ENCODE measurements at regions not wholly inside any gene's neighbourhood (a gene's known extent, or its start where the extent isn't known, plus 50 kb on each side); places are given as distances from the start of the nearest gene placed in this dataset.
A peak's percentile ranks its signal among the peaks of the same experiment; 100 is the strongest.

DNA sequence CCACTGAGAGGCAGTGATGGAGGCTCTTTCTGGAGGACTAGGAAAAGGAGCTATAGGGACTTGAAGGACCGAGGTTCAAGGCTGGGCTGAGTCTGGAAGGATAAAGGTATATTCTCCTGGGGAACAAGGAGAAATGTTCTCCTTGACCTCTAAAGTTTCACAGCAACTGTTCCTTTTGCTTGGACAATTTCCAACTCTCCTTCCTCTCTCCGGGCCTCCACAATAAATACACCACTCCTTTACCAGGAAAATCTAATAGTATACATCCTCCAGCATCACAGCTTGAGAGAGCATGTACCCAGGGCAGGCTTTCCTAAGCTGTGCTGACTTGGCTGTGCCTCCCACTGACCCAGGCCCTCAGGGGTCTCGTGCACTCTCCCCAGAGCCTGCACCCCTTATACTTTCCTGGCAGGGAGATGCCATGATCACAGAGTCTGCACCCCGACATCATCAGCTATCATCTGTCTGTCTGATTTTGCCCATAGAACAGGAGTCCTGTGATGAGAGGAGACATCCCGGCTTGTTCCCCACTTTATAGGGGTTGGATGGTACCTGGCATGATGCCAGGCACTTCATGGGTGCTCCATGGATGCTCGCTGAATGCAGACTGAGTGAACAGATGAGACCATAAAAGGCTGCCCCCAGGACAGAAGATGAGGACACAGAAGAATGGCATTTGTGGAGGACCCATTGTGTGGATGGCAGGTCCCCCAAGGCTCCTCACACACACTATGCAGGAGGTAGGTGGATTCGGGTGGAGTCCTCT is 582.6 kb upstream of the CDH5 start:
- H3K27me3 ChIP-seq (ENCODE audit: control insufficient read depth, insufficient read depth, low read length), result no peaks in the 10 kb centered on the region
- H3K4me1 ChIP-seq (ENCODE audit: control insufficient read depth, insufficient read depth, low read length), result no peaks in the 10 kb centered on the region
- DNase-seq, result no peak
- no peaks in the 10 kb centered on the region for H3K36me3 ChIP-seq (ENCODE audit: control insufficient read depth, insufficient read depth, low read length)
- H3K27ac ChIP-seq (ENCODE audit: low read length), result no peak overlapping the region
- no peak overlapping the region for H3K4me3 ChIP-seq (ENCODE audit: low read length)
- no peaks in the 10 kb centered on the region for H3K9me3 ChIP-seq (ENCODE audit: control insufficient read depth, low read depth, low read length)
- no CpG with 5 or more reads among the region's 7 CpGs for whole genome bisulfite sequencing (ENCODE audit: insufficient coverage, low lambda C conversion rate)

DNA sequence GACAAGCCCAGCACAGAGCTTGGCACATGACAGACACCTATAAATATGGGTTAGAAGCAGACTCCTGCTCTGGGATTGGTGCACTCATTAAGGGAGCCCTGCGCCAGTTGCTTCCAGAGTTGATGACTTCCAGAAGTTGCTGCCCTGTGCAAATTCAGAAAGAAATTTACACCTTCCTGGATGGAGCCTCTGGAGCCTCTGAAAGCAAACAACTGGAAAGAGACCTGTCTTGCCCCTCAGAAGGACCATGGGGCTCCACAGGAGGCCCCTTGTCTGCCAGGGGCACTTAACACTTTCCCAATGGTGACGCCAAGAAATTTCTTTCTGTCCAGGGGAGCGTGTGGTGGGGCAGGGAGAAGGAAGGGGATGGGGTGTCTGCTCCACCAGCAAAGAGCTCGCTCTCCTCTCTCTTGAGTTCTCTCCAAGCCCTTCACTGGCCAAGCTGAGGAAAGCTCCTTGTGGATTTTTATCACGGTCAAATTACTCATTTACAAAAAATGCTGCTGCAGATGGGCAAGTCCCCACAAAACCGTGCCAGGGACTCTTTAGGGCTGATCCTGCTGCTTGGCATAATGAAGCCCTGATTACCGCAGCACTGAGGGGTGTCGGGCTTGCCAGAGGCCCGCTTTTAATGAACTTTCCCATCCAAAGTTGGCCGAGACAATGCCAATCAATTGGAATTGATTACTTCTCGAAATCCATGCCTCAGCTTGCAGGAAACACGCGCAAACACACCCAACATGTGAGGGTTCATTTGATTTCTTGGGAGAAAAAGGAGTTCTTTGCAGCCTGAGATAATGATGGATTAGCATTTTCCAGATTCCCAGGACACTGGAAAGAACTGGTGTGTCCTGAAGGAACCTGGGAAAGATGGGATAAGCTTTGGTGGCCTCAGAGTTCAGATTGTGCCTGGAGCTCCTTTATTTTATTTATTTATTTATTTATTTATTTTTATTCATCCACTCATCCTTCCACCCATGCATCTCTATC is 583.6 kb upstream of the CDH5 start:
- no CpG with 5 or more reads among the region's 13 CpGs for WGBS (ENCODE audit: insufficient coverage, low lambda C conversion rate)
- DNase-seq, result peak in 1 of 2 donors; percentile 10
- H3K4me1 ChIP-seq (ENCODE audit: control insufficient read depth, insufficient read depth, low read length), result no peaks in the 10 kb centered on the region

DNA sequence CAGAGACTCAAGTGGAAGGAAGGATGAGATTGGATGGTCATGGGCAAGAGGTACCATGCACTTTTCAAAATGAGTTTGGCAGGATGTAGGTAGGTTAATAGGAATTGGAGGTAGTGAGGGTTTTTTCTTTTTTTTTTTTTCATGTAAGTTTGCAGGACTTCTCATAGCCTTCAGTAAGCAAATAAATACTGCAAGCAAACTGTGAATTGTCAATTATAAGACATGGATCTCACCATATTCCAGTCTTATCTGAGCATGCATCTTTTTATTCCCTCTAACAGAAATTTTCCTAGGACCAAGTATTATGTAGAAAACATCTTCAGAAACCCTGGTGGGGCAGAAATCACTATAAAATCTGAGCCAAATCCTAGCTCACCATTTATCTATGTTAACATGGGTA is 584.6 kb upstream of the CDH5 start:
- no peaks in the 10 kb centered on the region for H3K27me3 ChIP-seq (ENCODE audit: control insufficient read depth, insufficient read depth, low read length)
- no peaks in the 10 kb centered on the region for H3K9me3 ChIP-seq (ENCODE audit: control insufficient read depth, low read depth, low read length)
- H3K4me3 ChIP-seq (ENCODE audit: low read length), result no peak overlapping the region
- no peaks in the 10 kb centered on the region for H3K36me3 ChIP-seq (ENCODE audit: control insufficient read depth, insufficient read depth, low read length)
- DNase-seq, result no peak
- no peak overlapping the region for H3K27ac ChIP-seq (ENCODE audit: low read length)
- H3K4me1 ChIP-seq (ENCODE audit: control insufficient read depth, insufficient read depth, low read length), result no peaks in the 10 kb centered on the region

More for the DNA sequence above, 583.6 kb upstream of the CDH5 start:
- Histone ChIP-seq H3K27ac (ENCODE audit: low read length) (no peak overlapping the region), H3K4me3 (ENCODE audit: low read length) (no peak overlapping the region), H3K9me3 (ENCODE audit: control insufficient read depth, low read depth, low read length) (no peaks in the 10 kb centered on the region), H3K27me3 (ENCODE audit: control insufficient read depth, insufficient read depth, low read length) (no peaks in the 10 kb centered on the region), H3K36me3 (ENCODE audit: control insufficient read depth, insufficient read depth, low read length) (no peaks in the 10 kb centered on the region)

GRCh38 chr16:65781363-65781762 is 585.1 kb upstream of the CDH5 start:
- no peak overlapping the region for H3K27ac ChIP-seq (ENCODE audit: low read length)
- no peaks in the 10 kb centered on the region for H3K36me3 ChIP-seq (ENCODE audit: control insufficient read depth, insufficient read depth, low read length)
- H3K27me3 ChIP-seq (ENCODE audit: control insufficient read depth, insufficient read depth, low read length), result no peaks in the 10 kb centered on the region
- no peaks in the 10 kb centered on the region for H3K9me3 ChIP-seq (ENCODE audit: control insufficient read depth, low read depth, low read length)
- no peak overlapping the region for H3K4me3 ChIP-seq (ENCODE audit: low read length)
- peak in 1 of 2 donors; percentile 44 for DNase-seq
- no peaks in the 10 kb centered on the region for H3K4me1 ChIP-seq (ENCODE audit: control insufficient read depth, insufficient read depth, low read length)
- no CpG with 5 or more reads among the region's 1 CpG for WGBS (ENCODE audit: insufficient coverage, low lambda C conversion rate)

DNA sequence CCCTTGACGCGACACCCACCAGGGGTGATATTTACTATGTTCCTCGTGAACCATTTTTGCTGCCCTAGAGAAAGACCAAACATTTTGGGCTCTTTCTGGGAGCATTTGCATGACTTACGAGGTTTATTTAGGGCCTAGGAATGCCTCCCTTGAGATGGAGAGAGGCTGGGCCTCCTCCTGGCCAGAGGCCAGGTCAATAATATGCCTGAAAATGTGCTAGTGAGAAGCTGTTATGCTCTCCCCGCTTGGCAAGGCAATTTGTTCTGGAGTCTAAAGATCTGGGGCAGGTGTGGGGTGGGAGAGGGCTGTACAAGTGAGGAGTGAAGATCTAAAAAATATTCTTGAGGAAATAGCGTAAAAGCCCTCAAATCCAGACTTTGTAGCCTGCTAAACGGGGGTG is 587.3 kb upstream of the CDH5 start:
- no peaks in the 10 kb centered on the region for H3K27me3 ChIP-seq (ENCODE audit: control insufficient read depth, insufficient read depth, low read length)
- 100% methylated on average over 1 of the region's 7 CpGs for WGBS (ENCODE audit: insufficient coverage, low lambda C conversion rate)
- no peak for DNase-seq

GRCh38 chr16:65776639-65777183 is 589.8 kb upstream of the CDH5 start:
- no CpG with 5 or more reads among the region's 2 CpGs for WGBS (ENCODE audit: insufficient coverage, low lambda C conversion rate)
- Histone ChIP-seq H3K36me3 (ENCODE audit: control insufficient read depth, insufficient read depth, low read length) (no peaks in the 10 kb centered on the region), H3K27ac (ENCODE audit: low read length) (no peak overlapping the region), H3K27me3 (ENCODE audit: control insufficient read depth, insufficient read depth, low read length) (no peaks in the 10 kb centered on the region), H3K4me1 (ENCODE audit: control insufficient read depth, insufficient read depth, low read length) (no peaks in the 10 kb centered on the region), H3K9me3 (ENCODE audit: control insufficient read depth, low read depth, low read length) (no peaks in the 10 kb centered on the region), H3K4me3 (ENCODE audit: low read length) (no peak overlapping the region)
- DNase-seq, result no peak

More for the DNA sequence above, 587.3 kb upstream of the CDH5 start:
- no peak overlapping the region for H3K4me3 ChIP-seq (ENCODE audit: low read length)
- no peaks in the 10 kb centered on the region for H3K9me3 ChIP-seq (ENCODE audit: control insufficient read depth, low read depth, low read length)
- H3K4me1 ChIP-seq (ENCODE audit: control insufficient read depth, insufficient read depth, low read length), result no peaks in the 10 kb centered on the region
- H3K36me3 ChIP-seq (ENCODE audit: control insufficient read depth, insufficient read depth, low read length), result no peaks in the 10 kb centered on the region
- H3K27ac ChIP-seq (ENCODE audit: low read length), result no peak overlapping the region

DNA sequence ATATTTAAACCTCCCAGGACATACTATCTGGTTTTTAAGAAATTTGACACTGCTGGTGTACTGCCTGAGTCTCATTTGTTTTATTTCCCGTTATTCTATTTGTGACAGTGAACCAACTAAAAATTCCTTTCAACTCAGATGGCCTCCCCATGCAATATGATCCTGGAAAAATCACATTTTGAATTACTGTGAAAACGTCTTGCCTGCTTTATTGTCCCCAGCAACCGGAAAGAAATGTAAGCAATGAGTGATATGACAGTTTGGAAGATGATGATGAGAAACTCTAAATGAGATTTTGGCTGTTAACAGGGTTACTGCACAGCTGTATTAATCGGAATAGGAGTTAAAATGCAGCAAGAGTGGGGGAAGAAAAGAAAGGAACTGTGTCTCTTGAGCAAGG is 590.7 kb upstream of the CDH5 start:
- Histone ChIP-seq H3K27ac (ENCODE audit: low read length) (no peak overlapping the region), H3K36me3 (ENCODE audit: control insufficient read depth, insufficient read depth, low read length) (no peaks in the 10 kb centered on the region), H3K4me1 (ENCODE audit: control insufficient read depth, insufficient read depth, low read length) (no peaks in the 10 kb centered on the region), H3K4me3 (ENCODE audit: low read length) (no peak overlapping the region), H3K9me3 (ENCODE audit: control insufficient read depth, low read depth, low read length) (no peaks in the 10 kb centered on the region), H3K27me3 (ENCODE audit: control insufficient read depth, insufficient read depth, low read length) (no peaks in the 10 kb centered on the region)
- no peak for DNase-seq
- WGBS (ENCODE audit: insufficient coverage, low lambda C conversion rate), result 100% methylated on average over 1 of the region's 4 CpGs

GRCh38 chr16:65774350-65774749 is 592.1 kb upstream of the CDH5 start:
- no peak for DNase-seq
- no CpG with 5 or more reads among the region's 3 CpGs for WGBS (ENCODE audit: insufficient coverage, low lambda C conversion rate)
- H3K4me3 ChIP-seq (ENCODE audit: low read length), result no peak overlapping the region
- no peak overlapping the region for H3K27ac ChIP-seq (ENCODE audit: low read length)
- H3K36me3 ChIP-seq (ENCODE audit: control insufficient read depth, insufficient read depth, low read length), result no peaks in the 10 kb centered on the region
- no peaks in the 10 kb centered on the region for H3K4me1 ChIP-seq (ENCODE audit: control insufficient read depth, insufficient read depth, low read length)
- H3K9me3 ChIP-seq (ENCODE audit: control insufficient read depth, low read depth, low read length), result no peaks in the 10 kb centered on the region
- no peaks in the 10 kb centered on the region for H3K27me3 ChIP-seq (ENCODE audit: control insufficient read depth, insufficient read depth, low read length)

DNA sequence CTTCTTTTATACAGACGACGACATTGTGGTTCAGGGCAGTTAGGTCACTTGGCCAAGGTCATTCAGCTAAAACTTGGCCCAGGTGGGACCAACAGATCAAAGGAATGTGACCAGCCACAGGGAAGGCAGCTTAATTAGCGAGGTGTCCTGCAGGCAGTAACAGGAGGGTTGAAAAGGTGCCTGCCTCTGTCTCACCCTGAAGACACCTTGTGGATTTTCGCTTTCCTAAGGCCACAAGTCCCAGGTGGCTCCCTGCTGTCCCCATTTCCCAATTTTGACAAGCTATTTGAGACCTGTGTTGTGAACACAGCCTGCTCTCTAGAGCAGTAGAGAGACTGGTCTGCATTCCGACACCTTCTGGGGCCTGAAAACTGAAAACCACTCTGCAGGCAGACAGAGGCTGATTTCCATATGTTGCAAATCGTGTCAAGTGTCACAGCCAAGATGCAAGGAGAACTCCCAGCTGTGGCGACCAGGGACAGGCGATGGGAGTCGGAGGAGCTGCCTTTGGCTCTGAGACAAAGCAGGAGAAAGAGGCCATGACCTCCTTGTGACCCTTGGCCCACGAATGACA is 593.1 kb upstream of the CDH5 start:
- no peaks in the 10 kb centered on the region for H3K9me3 ChIP-seq (ENCODE audit: control insufficient read depth, low read depth, low read length)
- H3K36me3 ChIP-seq (ENCODE audit: control insufficient read depth, insufficient read depth, low read length), result no peaks in the 10 kb centered on the region
- H3K4me3 ChIP-seq (ENCODE audit: low read length), result no peak overlapping the region
- no peaks in the 10 kb centered on the region for H3K4me1 ChIP-seq (ENCODE audit: control insufficient read depth, insufficient read depth, low read length)
- DNase-seq, result no peak
- H3K27me3 ChIP-seq (ENCODE audit: control insufficient read depth, insufficient read depth, low read length), result no peaks in the 10 kb centered on the region
- 80% methylated on average over 1 of the region's 10 CpGs for WGBS (ENCODE audit: insufficient coverage, low lambda C conversion rate)
- H3K27ac ChIP-seq (ENCODE audit: low read length), result no peak overlapping the region

GRCh38 chr16:65772134-65772732 is 594.3 kb upstream of the CDH5 start:
- H3K9me3 ChIP-seq (ENCODE audit: control insufficient read depth, low read depth, low read length), result no peaks in the 10 kb centered on the region
- DNase-seq, result no peak
- no peak overlapping the region for H3K4me3 ChIP-seq (ENCODE audit: low read length)
- WGBS (ENCODE audit: insufficient coverage, low lambda C conversion rate), result no CpG with 5 or more reads among the region's 5 CpGs
- H3K4me1 ChIP-seq (ENCODE audit: control insufficient read depth, insufficient read depth, low read length), result no peaks in the 10 kb centered on the region
- no peaks in the 10 kb centered on the region for H3K36me3 ChIP-seq (ENCODE audit: control insufficient read depth, insufficient read depth, low read length)
- no peak overlapping the region for H3K27ac ChIP-seq (ENCODE audit: low read length)
- H3K27me3 ChIP-seq (ENCODE audit: control insufficient read depth, insufficient read depth, low read length), result no peaks in the 10 kb centered on the region

Measured in large intestine (tissue), 3 donors.